ENCODE measurements at regions not wholly inside any gene's neighbourhood (a gene's known extent, or its start where the extent isn't known, plus 50 kb on each side); places are given as distances from the start of the nearest gene placed in this dataset.

GRCh38 chr10:108086502-108086901, 922.0 kb upstream of the SORCS1 start:
- TF ChIP-seq CTCF (IDR thresholded peaks at IDR 0.05): no peak
- TF ChIP-seq POLR2A (IDR thresholded peaks at IDR 0.05): no peak

All from uterus (tissue), 2 donors.